Prostate gland (tissue), 2 donors: ENCODE measurements at regions not wholly inside any gene's neighbourhood (a gene's known extent, or its start where the extent isn't known, plus 50 kb on each side); places are given as distances from the start of the nearest gene placed in this dataset.
A peak's percentile ranks its signal among the peaks of the same experiment; 100 is the strongest.

ENCODE experiments used
- DNase-seq: peaks from one replicate; pipeline ENCODE4 v3.0.0-alpha.2; 2019; ENCODE audit warnings: low spot score
- H3K27ac ChIP-seq, 2 donors: fragments of 200-600 bp; sonication (generic); 2 replicates each; pipeline ENCODE4 v1.5.1; 2017 to 2019
- H3K27me3 ChIP-seq: fragments of 200-600 bp; sonication (generic); replicated peaks from 2 replicates; pipeline ENCODE4 v1.5.1; 2019; ENCODE audit not compliant: insufficient read depth
- H3K36me3 ChIP-seq, 2 donors: fragments of 200-600 bp; sonication (generic); 1 replicate in 1 of 2; 2 replicates in 1 of 2; pipeline versions ENCODE4 v1.5.1 to v1.8.1; 2017 to 2019
- H3K4me1 ChIP-seq: fragments of 200-600 bp; sonication (generic); replicated peaks from 2 replicates; pipeline ENCODE4 v1.5.1; 2019
- H3K4me3 ChIP-seq, 2 donors: fragments of 200-600 bp; sonication (generic); 2 replicates each; pipeline ENCODE4 v1.5.1; 2017 to 2019
- H3K9me3 ChIP-seq: fragments of 200-600 bp; sonication (generic); 2 replicates; pipeline ENCODE4 v1.5.1; 2017
- CTCF ChIP-seq, 4 experiments: fragments of 200-600 bp in 2 of 4; fragments of 450-650 bp in 2 of 4; sonication (generic) in 2 of 4; IDR thresholded peaks; 1 replicate in 3 of 4; 2 replicates in 1 of 4; pipeline ENCODE4 v1.5.1; 2016 to 2019; ENCODE audit warnings: antibody characterized with exemption in 4 of 4, mild to moderate bottlenecking in 2 of 4, moderate library complexity in 2 of 4
- POLR2A ChIP-seq: fragments of 450-650 bp; IDR thresholded peaks from one replicate; pipeline ENCODE4 v1.6.1; 2016; ENCODE audit warnings: antibody characterized with exemption, mild to moderate bottlenecking
- POLR2AphosphoS5 ChIP-seq: sonication (generic); formaldehyde crosslinking; IDR thresholded peaks from one replicate; pipeline ENCODE4 v1.6.1; 2017; ENCODE audit warnings: antibody characterized with exemption
- WGBS: methylation state at CpG from one replicate; pipeline ENCODE4 v1.1.5; 2018; 5-methylcytosine and 5-hydroxymethylcytosine counted together
- intact Hi-C: fragments of 100-400 bp; cut with DNase I; formaldehyde crosslinking; loops from one replicate; pipeline ENCODE4 v1.14.2; 2022

DNA sequence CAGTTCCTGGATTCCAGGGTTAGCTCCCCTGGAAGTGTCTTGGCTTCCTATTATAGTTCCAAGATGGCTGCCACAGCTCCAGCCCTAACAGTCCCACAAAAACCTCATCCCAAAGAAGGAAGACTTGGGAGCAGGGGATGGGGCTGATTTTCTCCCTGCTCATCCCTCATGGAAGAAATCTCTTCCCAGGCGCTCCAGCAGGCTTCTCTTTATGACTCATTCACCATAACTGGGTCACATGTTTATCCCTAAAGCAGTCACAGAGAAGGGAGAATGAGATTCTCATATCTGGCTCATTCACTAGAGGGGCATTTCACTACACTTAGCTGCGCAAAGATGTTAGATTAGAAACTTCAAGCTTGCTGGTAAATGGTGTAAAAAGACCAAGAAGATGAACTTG is 206.5 kb upstream of the IRX3 start:
- no peak overlapping the region for H3K27ac ChIP-seq
- no peaks in the 10 kb centered on the region for H3K27me3 ChIP-seq
- intact Hi-C loops = no loop called here
- 86% methylated on average over 2 of the region's 2 CpGs for WGBS
- no peaks in the 10 kb centered on the region for H3K9me3 ChIP-seq
- no peaks in the 10 kb centered on the region for H3K36me3 ChIP-seq
- H3K4me1 ChIP-seq = no peaks in the 10 kb centered on the region
- H3K4me3 ChIP-seq = no peak overlapping the region
- no peak for TF ChIP-seq CTCF (IDR thresholded peaks at IDR 0.05)
- TF ChIP-seq POLR2A = no peak
- no peak for TF ChIP-seq POLR2AphosphoS5
- DNase-seq = no peak

DNA sequence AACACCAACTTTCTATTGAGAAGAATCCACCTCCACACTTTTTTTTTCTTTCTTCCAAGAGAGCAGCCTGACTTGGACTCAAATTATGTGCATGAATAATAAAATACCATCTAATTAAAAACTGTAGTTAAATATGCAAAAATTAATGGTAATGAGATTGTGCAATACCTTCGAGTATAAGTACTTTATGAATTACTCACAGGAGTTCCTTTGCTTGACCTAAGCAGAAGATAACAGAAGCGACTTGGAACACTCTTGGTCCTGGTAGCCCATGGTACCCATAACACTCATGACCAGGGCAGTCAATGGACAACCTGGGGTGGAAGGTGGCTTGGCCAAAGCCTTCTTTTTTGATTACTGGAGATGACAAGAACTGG is 203.5 kb upstream of the IRX3 start:
- DNase-seq = no peak
- no peaks in the 10 kb centered on the region for H3K4me1 ChIP-seq
- no peak overlapping the region for H3K27ac ChIP-seq
- no peaks in the 10 kb centered on the region for H3K27me3 ChIP-seq
- H3K4me3 ChIP-seq = no peak overlapping the region
- no peak for TF ChIP-seq POLR2AphosphoS5
- TF ChIP-seq POLR2A = no peak
- no peak for TF ChIP-seq CTCF (IDR thresholded peaks at IDR 0.05)
- 81% methylated on average over 2 of the region's 2 CpGs for WGBS
- H3K9me3 ChIP-seq = no peaks in the 10 kb centered on the region
- H3K36me3 ChIP-seq = no peaks in the 10 kb centered on the region
- intact Hi-C loops = no loop called here

DNA sequence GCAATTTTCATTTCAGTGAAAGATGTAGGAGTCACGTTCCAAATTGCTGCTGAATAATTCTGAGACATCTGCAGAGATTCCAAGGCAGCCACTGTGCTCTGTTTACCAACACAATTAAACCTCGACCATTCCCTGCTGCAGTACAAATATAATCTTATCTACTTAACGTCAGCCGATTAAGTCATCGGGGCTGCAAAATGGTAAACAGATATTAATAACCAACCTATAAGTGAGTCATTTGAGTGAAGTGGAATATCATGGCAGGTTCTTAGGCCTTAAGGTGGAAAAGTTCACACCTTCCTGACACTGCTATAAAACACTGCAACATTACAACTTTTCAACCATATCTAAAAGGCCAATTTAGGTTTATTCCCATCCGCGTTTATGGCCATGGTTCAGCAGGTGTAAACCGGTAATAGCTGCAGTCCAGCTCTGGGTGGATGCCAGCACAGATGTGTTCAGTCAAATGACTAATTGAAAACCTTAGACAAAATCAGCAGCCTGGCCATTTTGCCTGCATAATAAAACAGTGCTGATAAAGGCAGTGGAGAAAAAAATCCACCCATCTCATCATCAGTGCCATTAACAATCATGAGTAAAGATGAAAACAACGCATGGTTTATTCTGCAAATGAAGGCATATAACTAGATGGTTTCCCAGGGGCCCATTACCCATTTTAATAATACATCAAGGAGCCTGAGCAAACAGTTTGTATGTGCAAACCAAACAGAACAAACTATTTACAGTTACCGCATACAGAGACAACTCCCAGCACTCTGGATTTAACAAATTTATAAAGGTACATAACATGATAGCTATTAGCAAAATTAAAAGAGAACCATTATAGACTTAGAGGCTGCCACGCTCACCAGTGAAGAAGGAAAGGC is 202.9 kb upstream of the IRX3 start:
- Histone ChIP-seq H3K9me3 (no peaks in the 10 kb centered on the region), H3K4me3 (no peak overlapping the region), H3K27me3 (no peaks in the 10 kb centered on the region), H3K4me1 (no peaks in the 10 kb centered on the region), H3K27ac (no peak overlapping the region), H3K36me3 (no peaks in the 10 kb centered on the region)
- intact Hi-C loops = no loop called here
- TF ChIP-seq POLR2A (no peak), POLR2AphosphoS5 (peak; percentile 39)
- DNase-seq = no peak
- 32% methylated on average over 11 of the region's 11 CpGs for WGBS

- Histone ChIP-seq H3K36me3 (no peaks in the 10 kb centered on the region), H3K4me1 (no peaks in the 10 kb centered on the region), H3K27ac (no peak overlapping the region), H3K27me3 (no peaks in the 10 kb centered on the region), H3K4me3 (no peak overlapping the region), H3K9me3 (no peaks in the 10 kb centered on the region)
- intact Hi-C loops = no loop called here
- WGBS = 92% methylated on average over 3 of the region's 3 CpGs
- no peak for DNase-seq
- no peak for TF ChIP-seq POLR2AphosphoS5
- no peak for TF ChIP-seq CTCF (IDR thresholded peaks at IDR 0.05)
- no peak for TF ChIP-seq POLR2A
These were observed 202.1 kb upstream of the IRX3 start for GRCh38 chr16:54488729-54489128.

- Histone ChIP-seq H3K27me3 (no peaks in the 10 kb centered on the region), H3K4me1 (no peaks in the 10 kb centered on the region), H3K4me3 (no peak overlapping the region), H3K9me3 (no peaks in the 10 kb centered on the region), H3K27ac (no peak overlapping the region), H3K36me3 (no peaks in the 10 kb centered on the region)
- 84% methylated on average over 3 of the region's 3 CpGs for WGBS
- intact Hi-C loops = no loop called here
- TF ChIP-seq CTCF (IDR thresholded peaks at IDR 0.05) = no peak
- TF ChIP-seq POLR2A = no peak
- no peak for TF ChIP-seq POLR2AphosphoS5
- DNase-seq = no peak
These were observed 201.3 kb upstream of the IRX3 start for GRCh38 chr16:54487933-54488332.
